HG03469 (cell line): ENCODE measurements at regions not wholly inside any gene's neighbourhood (a gene's known extent, or its start where the extent isn't known, plus 50 kb on each side); places are given as distances from the start of the nearest gene placed in this dataset.
"Not testable (repeated sequence)": the region's sequence is repeated elsewhere in the genome, so short reads cannot be mapped to it uniquely, and the experiment has no call there.

ENCODE experiments used
- ATAC-seq: cut with Tn5 transposase; IDR thresholded peaks from one replicate; pipeline ENCODE4 v1.9.1; 2021; ENCODE audit warnings: mild to moderate bottlenecking, moderate library complexity, moderate number of reproducible peaks; ENCODE audit not compliant: unreplicated experiment

DNA sequence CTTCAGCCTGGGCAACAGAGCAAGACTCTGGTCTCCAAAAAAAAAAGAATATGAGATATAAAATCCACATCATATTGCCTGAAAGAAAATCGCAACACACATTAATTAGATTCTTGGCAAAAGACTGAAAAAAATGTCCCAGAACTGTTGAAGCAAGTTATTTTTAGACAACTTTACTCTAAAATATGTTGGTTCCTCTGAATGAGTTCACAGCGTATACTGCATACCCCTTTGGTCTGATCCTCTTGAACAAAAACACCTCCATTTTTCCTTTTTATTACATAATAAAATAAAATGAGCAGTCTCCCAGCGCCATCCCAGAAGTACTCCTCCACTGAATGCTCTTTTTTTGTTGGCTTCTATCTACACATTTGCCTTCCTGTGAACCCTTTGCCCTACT, 126.0 kb upstream of the TMEM170B start:
- no peak for ATAC-seq

DNA sequence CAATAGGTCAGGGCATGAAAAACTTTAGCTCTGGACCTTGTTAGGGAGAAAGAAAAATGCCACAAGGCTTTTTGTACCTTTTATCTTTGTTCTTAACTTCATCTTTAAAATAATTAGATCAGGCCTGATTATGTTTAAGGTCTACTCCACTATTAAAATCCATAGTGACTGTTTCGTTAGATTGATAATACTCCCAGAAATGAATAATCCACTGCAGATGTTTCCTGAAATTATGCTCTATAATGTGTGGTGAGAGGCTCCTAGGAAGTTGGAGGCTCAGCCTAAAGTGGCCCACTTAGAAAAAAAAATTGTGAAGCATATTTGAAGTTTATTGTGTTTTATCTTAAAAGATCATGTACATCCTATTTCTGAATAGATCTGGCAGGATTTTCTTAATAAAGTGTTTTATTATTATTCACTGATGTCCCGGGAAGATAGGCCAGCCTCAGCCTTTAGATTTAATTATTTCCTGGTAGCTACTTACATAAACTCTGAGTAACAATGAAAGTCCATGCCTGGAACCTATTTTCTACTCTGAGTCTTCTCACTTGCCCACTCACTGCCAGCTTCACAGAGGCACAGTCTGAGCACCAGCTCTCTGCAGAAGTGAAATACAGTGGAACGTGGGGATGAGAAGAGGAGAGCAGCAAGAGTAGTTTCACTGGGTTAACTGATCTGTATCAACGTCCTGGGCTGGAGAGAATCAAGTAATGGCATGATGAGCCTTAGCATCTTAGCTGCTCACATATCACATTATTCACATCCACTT, 126.8 kb upstream of the TMEM170B start:
- no peak for ATAC-seq

DNA sequence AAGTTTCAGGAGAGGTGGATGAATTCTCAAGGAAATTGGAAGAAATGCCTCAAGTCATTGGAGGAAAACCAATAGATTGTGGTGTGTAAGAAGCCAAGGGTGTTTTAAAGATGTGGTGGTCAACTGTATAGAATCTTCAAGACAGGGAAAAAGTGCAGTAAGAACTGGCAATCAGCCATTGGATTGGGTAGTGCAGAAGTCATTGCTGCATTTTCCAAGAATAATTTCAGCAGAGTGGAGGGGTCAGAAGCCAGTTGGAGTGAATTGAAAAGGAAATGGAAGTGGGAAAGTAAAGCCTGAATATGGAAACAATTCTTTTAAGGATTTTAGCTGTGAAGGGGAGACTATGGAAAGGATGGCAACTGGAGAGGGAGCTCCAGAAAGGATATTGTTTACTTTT, 128.2 kb upstream of the TMEM170B start:
- no peak for ATAC-seq

DNA sequence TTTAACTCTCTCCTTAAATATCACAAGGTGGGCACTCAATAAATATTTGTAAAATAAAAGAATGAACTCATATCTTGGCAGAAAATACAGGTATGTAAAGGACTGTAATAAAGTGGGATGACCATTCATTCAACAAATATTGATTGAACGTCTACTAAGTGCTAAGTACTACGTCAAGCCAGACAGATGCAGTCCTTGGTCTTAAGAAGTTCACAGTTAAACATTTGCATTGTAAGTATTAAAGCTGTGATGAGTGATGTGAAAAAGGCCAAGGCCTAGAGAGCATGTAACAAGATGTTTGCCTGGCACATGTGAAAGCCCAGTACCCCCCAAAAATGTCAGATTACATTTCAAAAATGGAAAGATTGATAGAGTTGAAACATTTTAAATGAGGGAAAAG, 130.1 kb upstream of the TMEM170B start:
- no peak for ATAC-seq

DNA sequence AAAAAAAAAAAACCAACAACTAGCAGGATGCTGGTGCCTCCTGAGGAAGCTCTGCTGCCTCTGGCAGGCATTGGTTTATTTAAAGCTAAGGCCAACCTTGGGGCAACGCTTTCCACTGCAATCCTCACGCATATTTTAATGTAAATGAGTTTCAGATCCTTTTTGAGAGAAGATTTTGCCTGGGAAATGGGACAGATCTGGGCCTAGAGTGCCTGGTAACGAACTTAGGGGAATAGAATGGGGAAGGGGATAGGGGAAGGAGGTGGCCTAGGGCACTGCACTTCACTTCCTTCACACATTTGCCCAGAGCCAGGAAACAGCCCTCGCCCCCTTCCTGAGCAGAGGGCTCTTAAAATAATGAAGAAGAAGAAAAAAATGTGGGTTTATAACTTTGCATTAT, 132.7 kb upstream of the TMEM170B start:
- ATAC-seq, result no peak

DNA sequence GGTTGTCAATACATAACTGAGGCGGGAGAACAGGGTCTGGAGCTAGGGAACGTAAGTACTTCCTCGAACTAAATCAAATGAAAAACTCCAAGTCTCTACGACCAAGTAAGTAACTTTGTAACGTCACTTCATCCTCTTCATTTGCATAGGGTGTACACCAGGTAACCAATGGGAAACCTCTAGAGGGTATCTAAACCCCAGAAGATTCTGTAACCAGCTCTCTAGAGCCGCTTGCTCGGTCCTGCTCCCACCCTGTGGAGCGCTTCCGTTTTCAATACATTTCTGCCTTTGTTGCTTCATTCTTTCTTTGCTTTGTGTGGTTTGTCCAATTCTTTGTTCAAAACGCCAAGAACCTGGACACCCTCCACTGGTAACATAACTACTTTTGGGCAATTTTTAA, 133.5 kb upstream of the TMEM170B start:
- no peak for ATAC-seq

DNA sequence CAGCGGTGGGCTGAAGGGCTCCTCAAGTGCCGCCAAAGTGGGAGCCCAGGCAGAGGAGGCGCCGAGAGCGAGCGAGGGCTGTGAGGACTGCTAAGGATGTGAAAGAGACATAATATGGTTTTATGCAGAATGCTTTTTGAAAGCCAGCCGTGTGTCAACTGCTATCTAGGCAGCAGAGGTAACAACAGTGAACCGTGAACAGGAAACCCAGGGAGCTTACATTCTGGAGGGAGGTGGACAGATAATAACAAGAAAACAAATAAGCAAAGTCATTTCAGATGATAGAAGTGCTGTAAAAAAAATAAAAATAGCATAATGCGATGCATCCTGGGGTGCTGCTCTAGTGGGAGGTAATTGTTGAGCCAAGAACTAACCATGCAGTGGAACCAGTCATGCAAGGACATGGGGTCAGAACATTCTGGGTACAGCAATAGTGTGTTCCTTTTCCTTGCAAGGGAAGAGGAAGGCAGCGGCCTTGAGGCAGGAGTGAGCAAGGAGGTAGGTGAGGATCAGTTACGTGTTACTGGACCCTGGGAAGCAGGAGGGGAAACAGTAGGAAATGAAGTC, 134.4 kb upstream of the TMEM170B start:
- no peak for ATAC-seq

DNA sequence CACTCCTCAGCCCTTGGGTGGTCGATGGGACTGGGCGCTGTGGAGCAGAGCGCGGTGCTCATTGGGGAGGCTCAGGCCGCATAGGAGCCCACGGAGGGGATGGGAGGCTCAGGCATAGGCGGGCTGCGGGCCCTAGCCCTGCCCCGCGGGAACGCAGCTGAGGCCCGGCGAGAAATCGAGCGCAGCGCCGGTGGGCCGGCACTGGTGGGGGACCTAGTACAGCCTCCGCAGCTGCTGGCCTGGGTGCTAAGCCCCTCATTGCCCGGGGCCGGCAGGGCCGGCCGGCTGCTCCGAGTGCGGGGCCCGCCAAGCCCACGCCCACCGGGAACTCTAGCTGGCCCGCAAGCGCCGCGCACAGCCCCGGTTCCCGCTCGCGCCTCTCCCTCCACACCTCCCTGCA, 135.0 kb upstream of the TMEM170B start:
- not testable (repeated sequence) for ATAC-seq

DNA sequence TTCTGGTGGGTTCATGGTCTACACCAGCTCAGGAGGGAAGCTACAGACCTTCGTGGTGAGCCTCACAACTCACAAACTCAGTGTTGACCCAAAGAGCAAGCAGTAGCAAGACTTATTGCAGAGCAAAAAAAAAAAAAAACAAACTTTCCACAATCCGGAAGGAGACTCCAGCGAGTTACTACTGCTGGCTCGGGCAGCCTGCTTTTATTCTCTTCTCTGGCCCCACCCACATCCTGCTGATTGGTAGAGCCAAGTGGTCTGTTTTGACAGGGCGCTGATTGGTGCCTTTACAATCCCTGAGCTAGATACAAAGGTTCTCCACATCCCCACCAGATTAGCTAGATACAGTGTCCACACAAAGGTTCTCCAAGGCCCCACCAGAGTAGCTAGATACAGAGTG, 135.6 kb upstream of the TMEM170B start:
- ATAC-seq, result not testable (repeated sequence)

DNA sequence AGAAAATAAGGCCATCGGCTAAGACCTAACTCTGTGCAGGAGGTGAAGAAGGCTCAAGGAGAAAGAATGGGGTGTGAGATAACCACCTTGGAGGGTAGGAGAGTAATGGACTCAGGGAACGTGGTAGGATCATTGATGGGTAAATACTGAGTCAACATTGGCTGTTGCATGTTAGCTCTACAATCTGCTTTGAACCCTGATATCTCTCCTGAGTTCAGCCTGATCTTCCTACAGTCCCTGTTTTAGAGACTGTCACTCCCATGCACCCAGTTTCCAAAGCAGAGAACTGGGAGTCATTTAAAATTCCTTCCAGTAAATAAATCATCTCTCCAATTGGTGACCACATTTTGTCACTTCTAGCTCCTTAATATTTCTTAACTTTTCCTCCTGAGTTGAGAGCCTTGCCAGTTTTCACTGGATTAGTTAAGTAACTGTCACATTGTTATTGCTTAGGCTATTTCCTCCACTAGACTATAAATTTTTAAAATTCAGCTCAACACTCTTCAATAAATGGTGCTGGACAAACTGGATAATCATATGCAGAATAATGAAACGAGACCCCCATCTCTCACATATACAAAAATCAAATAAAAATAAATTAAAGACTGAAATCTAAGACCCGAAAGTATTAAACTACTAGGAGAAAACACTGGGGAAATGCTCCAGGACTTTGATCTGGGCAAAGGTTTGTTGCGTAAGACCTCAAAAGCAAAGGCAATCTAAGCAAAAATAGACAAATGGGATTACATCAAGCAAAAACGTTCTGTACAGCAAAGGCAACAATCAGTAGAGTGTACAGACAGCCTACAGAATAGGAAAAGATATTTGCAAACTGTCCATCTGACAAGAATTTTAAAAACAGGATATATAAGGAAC, 138.9 kb upstream of the TMEM170B start:
- no peak for ATAC-seq

DNA sequence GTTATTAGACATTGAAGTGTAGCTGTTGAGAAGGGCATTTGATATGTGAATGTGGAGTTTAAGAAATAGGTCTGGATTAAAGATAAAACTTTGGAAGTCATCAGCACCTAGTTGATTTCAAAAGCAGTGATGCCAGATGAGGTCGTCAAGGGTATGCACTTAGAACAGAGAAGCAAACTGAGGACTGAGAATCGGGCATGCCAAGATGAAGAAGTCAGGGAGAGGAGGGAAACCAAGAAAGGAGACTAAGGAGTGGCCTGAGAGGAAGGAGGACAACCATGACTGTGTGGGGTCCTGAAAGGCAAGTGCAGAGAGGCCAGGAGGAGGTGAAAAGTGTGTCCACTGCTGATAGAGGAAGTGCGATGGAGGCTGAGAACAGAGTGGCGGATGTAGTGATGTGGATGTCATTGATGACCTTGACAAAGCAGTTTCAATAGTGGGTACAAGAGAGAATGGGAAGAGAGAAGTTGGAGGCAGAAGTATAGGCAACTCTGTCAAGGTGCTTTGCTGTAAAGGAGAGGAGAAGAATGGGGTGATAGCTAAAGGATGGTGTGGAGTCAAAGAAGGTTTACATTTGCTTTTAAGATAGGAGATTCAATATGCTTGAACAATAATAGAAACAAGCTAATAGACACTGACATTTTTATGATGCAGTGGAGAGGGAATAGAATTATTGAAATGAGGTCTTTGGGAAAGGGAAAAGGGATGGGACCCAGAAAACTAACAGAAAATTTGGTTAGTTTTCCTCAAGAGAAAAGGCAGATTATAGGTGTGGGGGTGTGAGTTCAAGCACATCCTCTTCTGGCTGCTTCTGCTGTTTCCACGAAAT, 139.7 kb upstream of the TMEM170B start:
- ATAC-seq, result no peak

DNA sequence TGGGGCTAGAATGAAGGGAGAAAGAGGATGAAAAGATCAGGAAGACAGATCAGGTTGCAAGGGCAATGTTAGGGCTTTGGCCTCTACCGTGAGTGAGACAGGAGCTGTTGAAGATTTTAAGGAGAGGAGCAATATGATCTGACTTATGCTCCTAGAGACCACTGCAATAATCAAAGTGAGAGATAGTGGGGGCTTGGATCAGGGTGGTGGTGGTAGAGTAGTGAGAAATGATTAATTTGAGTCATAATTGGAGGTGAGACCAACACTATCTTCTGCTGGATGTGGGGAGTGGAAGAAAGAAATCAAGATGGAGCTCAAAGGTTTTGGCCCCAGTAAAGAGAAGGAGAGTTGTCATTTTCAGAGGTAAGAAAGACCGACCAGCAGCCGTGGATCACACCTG, 140.7 kb upstream of the TMEM170B start:
- ATAC-seq, result no peak

DNA sequence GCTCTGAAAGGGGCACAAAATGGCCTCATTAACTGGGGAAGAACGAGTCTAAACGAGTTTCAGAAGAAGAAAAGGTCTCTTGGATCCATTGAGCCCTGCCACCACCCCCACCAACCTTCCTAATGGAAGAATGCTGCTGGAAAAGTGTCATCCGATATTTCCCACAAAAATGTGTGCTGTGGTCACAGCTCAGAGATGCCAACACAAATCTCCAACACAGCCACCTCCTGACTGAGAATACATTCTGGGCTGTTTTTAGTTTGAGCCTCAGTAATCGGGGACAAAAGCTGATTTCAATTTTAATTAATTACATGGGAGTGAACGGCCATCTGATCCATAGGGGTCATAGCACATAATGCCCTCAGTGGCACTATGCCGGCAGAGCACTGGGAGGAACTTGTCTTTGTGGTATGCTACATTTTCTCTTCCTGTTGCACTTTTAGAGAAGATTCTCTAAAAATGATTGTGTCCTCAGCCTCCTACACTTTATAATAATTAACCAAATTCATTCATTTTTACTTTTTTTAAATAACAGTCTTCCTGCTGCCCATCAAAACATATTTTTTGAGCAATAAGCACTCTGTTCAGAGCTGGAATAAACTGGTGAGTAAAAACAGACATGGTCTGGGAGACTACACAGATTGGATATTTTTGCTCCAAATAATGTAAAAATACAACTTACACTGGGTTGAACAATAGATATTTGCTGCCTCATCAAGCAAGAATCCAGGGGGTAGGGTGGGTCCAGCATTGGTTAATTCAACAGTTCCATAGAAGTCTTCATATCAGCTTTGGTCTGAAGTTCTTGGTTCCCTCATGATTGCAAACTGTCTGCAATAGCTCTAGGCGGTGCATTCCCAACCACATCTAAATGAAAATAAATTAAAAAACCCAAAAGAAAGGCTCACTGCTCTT, 143.6 kb upstream of the TMEM170B start:
- ATAC-seq, result no peak

DNA sequence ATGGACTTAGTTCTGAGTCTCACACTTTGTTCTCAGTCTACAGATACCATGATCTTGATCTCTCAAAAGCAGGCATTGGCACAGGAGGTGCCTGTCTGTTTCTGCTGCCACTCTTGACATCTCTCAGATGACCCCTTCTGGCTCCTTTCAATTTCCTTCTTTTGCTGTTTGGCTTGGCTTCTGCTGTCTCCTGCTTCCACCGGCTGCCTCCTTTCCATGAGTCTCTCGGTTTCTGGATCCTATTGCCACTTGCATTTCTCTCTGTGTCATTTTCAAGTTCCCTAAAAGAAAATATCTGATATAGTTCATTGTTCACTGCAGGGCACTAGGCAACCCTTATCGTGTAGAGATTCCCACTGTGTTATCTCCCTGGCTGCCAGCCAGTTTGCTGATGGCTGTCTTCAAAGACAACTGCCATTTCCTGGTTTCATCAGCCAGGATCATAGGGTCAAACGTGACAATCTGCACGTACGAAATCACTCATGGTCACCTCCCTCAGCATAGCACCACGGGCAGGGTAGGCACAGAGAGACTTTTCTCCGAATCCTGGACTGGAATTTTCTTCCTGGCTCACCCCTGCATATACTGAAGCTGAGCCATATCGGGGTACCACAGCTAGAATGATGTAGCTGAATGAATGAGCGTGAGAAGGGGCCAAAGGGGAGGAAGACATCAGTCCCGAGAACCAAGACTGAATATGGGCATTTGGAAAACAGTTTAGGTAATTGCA, 144.6 kb upstream of the TMEM170B start:
- ATAC-seq, result no peak

DNA sequence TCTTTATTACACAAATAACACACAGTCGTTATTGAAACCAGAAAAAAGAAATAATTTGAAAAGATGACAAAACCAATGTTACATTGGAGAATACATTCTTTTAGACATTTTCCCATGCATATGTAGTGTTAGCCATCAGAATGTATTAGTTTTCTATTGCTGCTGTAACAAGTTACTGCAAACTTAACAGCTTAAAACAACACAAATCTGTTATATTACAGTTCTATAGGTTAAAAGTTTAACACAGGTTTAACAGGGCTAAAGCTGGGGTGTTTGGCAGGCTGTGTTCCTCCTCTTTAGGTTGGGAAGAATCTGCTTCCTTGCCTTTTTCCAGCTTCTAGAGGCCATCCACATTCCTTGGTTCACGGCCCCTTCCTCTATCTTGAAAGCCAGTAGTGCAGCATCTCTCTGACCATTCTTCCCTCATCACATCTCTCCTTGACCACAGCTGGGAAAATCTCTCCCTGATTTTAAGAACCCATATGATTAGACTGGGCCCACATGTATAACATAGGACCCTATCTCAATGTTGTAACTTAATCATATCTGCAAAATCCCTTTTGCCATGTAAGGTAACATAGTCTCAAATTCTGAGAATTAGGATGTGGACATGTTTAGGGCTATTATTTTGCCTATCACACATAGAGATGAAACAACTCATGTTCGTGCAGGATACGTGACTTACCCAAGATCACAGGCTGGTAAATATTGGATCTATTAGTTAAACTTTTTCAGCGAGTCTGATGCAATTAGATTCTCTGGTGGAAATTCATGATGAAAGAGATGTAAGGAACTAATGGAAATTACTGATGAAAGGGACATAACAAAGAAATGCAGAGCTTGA, 145.4 kb upstream of the TMEM170B start:
- no peak for ATAC-seq

DNA sequence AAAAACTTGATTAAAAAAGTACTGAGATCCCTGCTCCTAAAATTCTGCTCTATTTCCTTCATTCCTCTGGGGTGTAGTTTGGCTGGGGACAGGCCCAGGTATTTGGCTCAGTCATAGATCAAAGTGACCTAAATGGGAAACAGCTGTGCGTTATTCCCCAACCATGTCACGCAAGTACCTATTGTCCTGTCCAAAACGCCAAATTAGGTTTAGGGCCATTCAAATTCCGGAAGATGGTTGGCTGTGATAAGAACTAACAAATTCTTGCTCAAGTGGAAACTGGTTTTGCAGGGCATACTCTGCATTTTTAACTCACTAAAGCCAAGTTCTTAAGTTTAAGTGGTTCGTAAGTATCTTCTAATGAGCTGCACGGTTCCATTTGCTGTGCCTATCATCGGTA, 147.6 kb upstream of the TMEM170B start:
- ATAC-seq, result no peak

DNA sequence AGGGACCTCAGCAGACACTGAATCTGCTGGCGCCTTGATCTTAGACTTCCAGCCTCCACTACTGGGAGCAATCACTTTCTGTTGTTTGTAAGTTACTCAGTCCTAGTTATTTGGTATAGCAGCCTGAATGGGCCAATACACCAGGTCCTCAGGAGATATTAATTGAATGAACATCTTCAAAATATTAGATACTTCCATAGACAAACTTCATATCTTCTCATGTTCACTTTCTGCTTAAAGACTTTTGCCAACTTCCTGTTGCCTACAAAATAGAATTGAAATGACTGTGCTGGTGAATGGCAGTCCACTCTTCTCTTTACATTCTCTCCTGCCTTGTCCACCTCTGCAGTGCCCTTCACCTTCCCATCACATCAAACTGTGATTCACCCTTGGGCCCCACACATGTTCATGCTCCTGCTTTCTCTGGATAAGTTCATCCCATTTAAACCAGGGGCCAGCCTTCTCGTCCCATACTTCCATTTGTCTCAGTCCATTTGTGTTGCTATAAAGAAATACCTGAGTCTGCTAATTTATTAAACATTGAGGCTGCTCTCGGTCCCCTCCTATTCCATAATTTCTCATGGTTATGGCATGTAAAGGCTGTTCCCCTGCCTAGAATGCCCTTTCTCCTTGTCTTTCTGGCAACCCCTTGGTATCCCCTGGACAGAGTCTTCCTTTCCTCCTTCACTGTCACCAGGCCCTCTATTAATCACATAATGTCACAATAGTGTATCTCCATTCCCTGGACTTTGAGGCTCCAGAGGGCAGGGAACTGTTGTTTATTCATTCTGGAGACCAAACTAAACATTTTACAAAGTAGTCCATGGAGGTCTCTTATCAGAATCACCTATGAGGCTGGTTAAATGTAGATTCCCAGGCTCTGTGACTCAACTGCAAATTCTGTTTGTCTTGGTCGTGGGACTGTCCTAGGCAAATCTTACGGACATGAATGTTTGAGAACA, 148.3 kb upstream of the TMEM170B start:
- no peak for ATAC-seq
